PC-9 (cell line): ENCODE measurements at regions not wholly inside any gene's neighbourhood (a gene's known extent, or its start where the extent isn't known, plus 50 kb on each side); places are given as distances from the start of the nearest gene placed in this dataset.

Source experiments
- CTCF ChIP-seq: fragments of 200-600 bp; sonication (generic); conservative IDR thresholded peaks from 2 replicates; pipeline ENCODE4 v1.6.1; 2017; ENCODE audit warnings: mixed run types, antibody characterized with exemption, mild to moderate bottlenecking, moderate library complexity
- EZH2 ChIP-seq: fragments of 200-600 bp; sonication (generic); IDR thresholded peaks from 2 replicates; pipeline ENCODE4 v1.8.0; 2017; ENCODE audit warnings: antibody characterized with exemption, low read depth

- no peak for TF ChIP-seq CTCF
- TF ChIP-seq EZH2: no peak
Observed at GRCh38 chr4:130074096-130074495, 978.1 kb downstream of the C4orf33 start.
